ENCODE measurements at regions not wholly inside any gene's neighbourhood (a gene's known extent, or its start where the extent isn't known, plus 50 kb on each side); places are given as distances from the start of the nearest gene placed in this dataset.

GRCh38 chr5:175243441-175243840 lies 200.5 kb downstream of the DRD1 start:
- no peak for DNase-seq (ENCODE audit: low spot score)

GRCh38 chr5:175242207-175242606 lies 201.8 kb downstream of the DRD1 start:
- no peak for DNase-seq (ENCODE audit: low spot score)

GRCh38 chr5:175238326-175238725 lies 205.7 kb downstream of the DRD1 start:
- DNase-seq (ENCODE audit: low spot score), result no peak

- no peak for DNase-seq (ENCODE audit: low spot score)
Observed at GRCh38 chr5:175236176-175236575, 207.8 kb downstream of the DRD1 start.

GRCh38 chr5:175235251-175235960 lies 208.6 kb downstream of the DRD1 start:
- DNase-seq (ENCODE audit: low spot score), result peak; percentile 18

GRCh38 chr5:175230299-175230698 lies 213.7 kb downstream of the DRD1 start:
- no peak for DNase-seq (ENCODE audit: low spot score)

GRCh38 chr5:175226506-175226905 lies 217.5 kb downstream of the DRD1 start:
- no peak for DNase-seq (ENCODE audit: low spot score)

GRCh38 chr5:175223291-175223690 lies 220.7 kb downstream of the DRD1 start:
- DNase-seq (ENCODE audit: low spot score), result peak; percentile 48

GRCh38 chr5:175222621-175223020 lies 221.4 kb downstream of the DRD1 start:
- no peak for DNase-seq (ENCODE audit: low spot score)

GRCh38 chr5:175220549-175220948 lies 223.4 kb downstream of the DRD1 start:
- peak; percentile 23 for DNase-seq (ENCODE audit: low spot score)

- no peak for DNase-seq (ENCODE audit: low spot score)
Observed at GRCh38 chr5:175219366-175219765, 224.6 kb downstream of the DRD1 start.

GRCh38 chr5:175216991-175217390 lies 227.0 kb downstream of the DRD1 start:
- DNase-seq (ENCODE audit: low spot score), result peak; percentile 40

GRCh38 chr5:175215906-175216305 lies 228.1 kb downstream of the DRD1 start:
- no peak for DNase-seq (ENCODE audit: low spot score)

GRCh38 chr5:175214152-175214551 lies 229.8 kb downstream of the DRD1 start:
- DNase-seq (ENCODE audit: low spot score), result peak; percentile 65

- DNase-seq (ENCODE audit: low spot score), result no peak
Observed at GRCh38 chr5:175211956-175212756, 231.8 kb downstream of the DRD1 start.

- no peak for DNase-seq (ENCODE audit: low spot score)
Observed at GRCh38 chr5:175207321-175208040, 236.5 kb downstream of the DRD1 start.

- DNase-seq (ENCODE audit: low spot score), result peak; percentile 19
Observed at GRCh38 chr5:175206669-175207068, 237.3 kb downstream of the DRD1 start.

GRCh38 chr5:175202463-175203068 lies 241.4 kb downstream of the DRD1 start:
- DNase-seq (ENCODE audit: low spot score), result no peak

GRCh38 chr5:175201393-175201792 lies 242.6 kb downstream of the DRD1 start:
- no peak for DNase-seq (ENCODE audit: low spot score)

- peak; percentile 76 for DNase-seq (ENCODE audit: low spot score)
Observed at GRCh38 chr5:175195698-175196656, 248.0 kb downstream of the DRD1 start.

- no peak for DNase-seq (ENCODE audit: low spot score)
Observed at GRCh38 chr5:175181331-175181730, 262.7 kb downstream of the DRD1 start.

All from umbilical cord (tissue), 1 donor.